ENCODE measurements at regions not wholly inside any gene's neighbourhood (a gene's known extent, or its start where the extent isn't known, plus 50 kb on each side); places are given as distances from the start of the nearest gene placed in this dataset.

GRCh38 chr5:174790906-174791305 lies 66.5 kb downstream of the MSX2 start:
- H3K27me3 ChIP-seq (replicated peaks; ENCODE audit: control insufficient read depth, insufficient read depth, low read length), result no peaks in the 10 kb centered on the region
- POLR2A ChIA-PET, result no interaction called here
- Mint-ChIP-seq H3K4me1 (ENCODE audit: low read depth, unreplicated experiment) (peaks cover 7% of the 10 kb centered on the region), H3K27me3 (ENCODE audit: insufficient read depth, unreplicated experiment) (no peaks in the 10 kb centered on the region), H3K9me3 (ENCODE audit: unreplicated experiment) (peaks cover under 1% of the 10 kb centered on the region), H3K36me3 (ENCODE audit: insufficient read depth, unreplicated experiment) (no peaks in the 10 kb centered on the region), H3K27ac (ENCODE audit: unreplicated experiment) (no peak overlapping the region), H3K4me3 (ENCODE audit: unreplicated experiment) (no peak overlapping the region)
- H3K4me1 ChIP-seq, result no peaks in the 10 kb centered on the region
- no peaks in the 10 kb centered on the region for H3K36me3 ChIP-seq (ENCODE audit: control insufficient read depth, insufficient read depth, low read length)
- DNase-seq, result no peak
- BruUV-seq (replicated peaks), result no TSS peak
- no peak for TF ChIP-seq CTCF (IDR thresholded peaks at IDR 0.05; ENCODE audit: insufficient read depth in 1 of 2, low read depth in 1 of 2, low read length in 1 of 2, severe bottlenecking in 1 of 2, unreplicated experiment in 1 of 2)
- intact Hi-C loops (cut with micrococcal nuclease; ENCODE audit: unreplicated experiment), result loop anchor here (5.0 kb wide), 2 partner anchors 39 to 209 kb away; no protein-coding TSS in a partner anchor
- no peak overlapping the region for H3K4me3 ChIP-seq (ENCODE audit: low read depth, low read length)
- no peaks in the 10 kb centered on the region for H3K9me3 ChIP-seq
- CTCF ChIA-PET, result interaction anchor here (0.8 to 1.4 kb wide), 2 partner anchors 11 to 372 kb away, joined by 3 to 4 read pairs; no protein-coding TSS in a partner anchor

DNA sequence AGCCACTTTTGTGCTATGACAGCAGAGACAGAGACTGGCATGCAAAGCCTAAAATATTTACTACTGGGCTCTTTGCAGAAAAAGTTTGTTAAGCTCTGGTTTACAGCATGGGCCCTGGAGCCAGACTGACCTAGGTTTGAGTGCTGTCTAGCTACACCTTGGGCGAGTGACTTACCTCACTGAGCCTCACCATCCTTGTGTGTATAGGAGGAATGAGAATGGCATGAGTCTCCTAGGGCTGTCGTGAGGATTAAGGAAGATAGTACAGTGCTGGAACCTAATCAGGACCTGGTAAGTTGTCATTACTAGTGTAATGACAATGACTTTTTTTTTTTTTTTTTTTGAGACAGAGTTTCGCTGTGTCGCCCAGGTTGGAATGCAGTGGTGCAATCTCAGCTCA lies 65.2 kb downstream of the MSX2 start:
- BruUV-seq (replicated peaks), result no TSS peak
- Mint-ChIP-seq H3K27me3 (ENCODE audit: insufficient read depth, unreplicated experiment) (no peaks in the 10 kb centered on the region), H3K4me1 (ENCODE audit: low read depth, unreplicated experiment) (peaks cover 7% of the 10 kb centered on the region), H3K9me3 (ENCODE audit: unreplicated experiment) (peaks cover 12% of the 10 kb centered on the region), H3K36me3 (ENCODE audit: insufficient read depth, unreplicated experiment) (no peaks in the 10 kb centered on the region), H3K27ac (ENCODE audit: unreplicated experiment) (no peak overlapping the region), H3K4me3 (ENCODE audit: unreplicated experiment) (no peak overlapping the region)
- Histone ChIP-seq H3K27me3 (replicated peaks; ENCODE audit: control insufficient read depth, insufficient read depth, low read length) (no peaks in the 10 kb centered on the region), H3K4me1 (no peaks in the 10 kb centered on the region), H3K36me3 (ENCODE audit: control insufficient read depth, insufficient read depth, low read length) (no peaks in the 10 kb centered on the region), H3K4me3 (ENCODE audit: low read depth, low read length) (no peak overlapping the region), H3K9me3 (peaks cover 6% of the 10 kb centered on the region; the same call in 1 of the 2 replicates)
- CTCF ChIA-PET, result interaction anchor here (0.6 kb wide), 1 partner anchor 18 kb away, joined by 3 read pairs; no protein-coding TSS in a partner anchor
- no peak for DNase-seq
- TF ChIP-seq CTCF (IDR thresholded peaks at IDR 0.05; ENCODE audit: insufficient read depth in 1 of 2, low read depth in 1 of 2, low read length in 1 of 2, severe bottlenecking in 1 of 2, unreplicated experiment in 1 of 2), result no peak
- POLR2A ChIA-PET, result no interaction called here
- intact Hi-C loops (cut with micrococcal nuclease; ENCODE audit: unreplicated experiment), result no loop called here

DNA sequence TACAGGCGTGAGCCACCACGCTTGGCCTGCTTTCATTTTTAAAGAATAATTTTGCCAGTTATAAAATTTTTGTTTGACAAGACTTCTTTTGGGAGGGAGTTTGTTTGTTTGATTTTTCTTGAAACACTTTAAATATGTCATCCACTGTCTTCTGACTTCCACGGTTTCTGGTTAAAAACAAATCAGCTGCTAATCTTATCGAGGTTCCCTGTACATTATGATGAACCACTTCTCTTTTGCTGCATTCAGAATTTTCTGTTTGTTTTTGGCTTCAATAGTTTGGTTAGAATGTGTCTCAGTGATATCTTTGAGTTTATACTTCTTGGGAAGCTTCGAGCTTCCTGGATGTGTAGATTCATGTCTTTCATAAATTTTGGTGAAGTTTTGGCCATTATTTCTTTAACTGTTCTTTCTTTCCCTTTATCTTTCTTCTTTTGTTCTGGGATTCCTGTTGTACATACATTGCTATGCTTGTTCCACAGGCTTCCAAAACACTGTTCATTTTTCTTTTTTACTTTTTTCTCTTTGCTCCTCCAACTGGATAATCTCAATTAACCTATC lies 60.8 kb downstream of the MSX2 start:
- no peaks in the 10 kb centered on the region for H3K36me3 Mint-ChIP-seq (ENCODE audit: insufficient read depth, unreplicated experiment)
- CTCF ChIA-PET, result no interaction called here
- no peak overlapping the region for H3K4me3 ChIP-seq (ENCODE audit: low read depth, low read length)
- DNase-seq, result no peak
- H3K27me3 Mint-ChIP-seq (ENCODE audit: insufficient read depth, unreplicated experiment), result peaks cover 2% of the 10 kb centered on the region
- no peak for TF ChIP-seq CTCF (IDR thresholded peaks at IDR 0.05; ENCODE audit: insufficient read depth in 1 of 2, low read depth in 1 of 2, low read length in 1 of 2, severe bottlenecking in 1 of 2, unreplicated experiment in 1 of 2)
- H3K9me3 Mint-ChIP-seq (ENCODE audit: unreplicated experiment), result peaks cover 12% of the 10 kb centered on the region
- no peak overlapping the region for H3K4me3 Mint-ChIP-seq (ENCODE audit: unreplicated experiment)
- POLR2A ChIA-PET, result no interaction called here
- H3K27ac Mint-ChIP-seq (ENCODE audit: unreplicated experiment), result no peak overlapping the region
- no TSS peak for BruUV-seq (replicated peaks)
- peaks cover 6% of the 10 kb centered on the region; the same call in 1 of the 2 replicates for H3K9me3 ChIP-seq
- H3K4me1 ChIP-seq, result no peaks in the 10 kb centered on the region
- intact Hi-C loops (cut with micrococcal nuclease; ENCODE audit: unreplicated experiment), result no loop called here
- no peaks in the 10 kb centered on the region for H3K4me1 Mint-ChIP-seq (ENCODE audit: low read depth, unreplicated experiment)
- no peaks in the 10 kb centered on the region for H3K27me3 ChIP-seq (replicated peaks; ENCODE audit: control insufficient read depth, insufficient read depth, low read length)
- no peaks in the 10 kb centered on the region for H3K36me3 ChIP-seq (ENCODE audit: control insufficient read depth, insufficient read depth, low read length)
